ENCODE measurements at regions not wholly inside any gene's neighbourhood (a gene's known extent, or its start where the extent isn't known, plus 50 kb on each side); places are given as distances from the start of the nearest gene placed in this dataset.

DNA sequence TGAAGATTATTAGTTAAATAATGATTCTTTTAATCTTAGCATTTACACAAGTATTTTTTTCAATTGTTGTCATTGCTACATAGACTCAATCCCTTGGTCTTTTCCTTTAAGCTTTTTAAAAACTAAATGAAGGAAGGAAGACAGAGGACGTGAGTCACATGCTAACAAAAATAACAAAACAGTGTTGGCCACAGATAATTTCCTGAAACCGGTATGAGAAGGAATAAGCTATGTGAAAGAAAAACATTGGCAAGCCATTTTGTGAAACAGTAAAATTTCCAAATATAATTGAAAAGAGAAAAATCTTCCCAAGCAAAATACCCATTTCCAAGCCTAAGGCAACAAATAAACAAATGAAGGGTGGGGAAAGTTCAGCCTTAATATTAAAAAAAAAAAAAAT, 223.0 kb downstream of the AHR start:
- DNase-seq (ENCODE audit: low spot score): no peak

DNA sequence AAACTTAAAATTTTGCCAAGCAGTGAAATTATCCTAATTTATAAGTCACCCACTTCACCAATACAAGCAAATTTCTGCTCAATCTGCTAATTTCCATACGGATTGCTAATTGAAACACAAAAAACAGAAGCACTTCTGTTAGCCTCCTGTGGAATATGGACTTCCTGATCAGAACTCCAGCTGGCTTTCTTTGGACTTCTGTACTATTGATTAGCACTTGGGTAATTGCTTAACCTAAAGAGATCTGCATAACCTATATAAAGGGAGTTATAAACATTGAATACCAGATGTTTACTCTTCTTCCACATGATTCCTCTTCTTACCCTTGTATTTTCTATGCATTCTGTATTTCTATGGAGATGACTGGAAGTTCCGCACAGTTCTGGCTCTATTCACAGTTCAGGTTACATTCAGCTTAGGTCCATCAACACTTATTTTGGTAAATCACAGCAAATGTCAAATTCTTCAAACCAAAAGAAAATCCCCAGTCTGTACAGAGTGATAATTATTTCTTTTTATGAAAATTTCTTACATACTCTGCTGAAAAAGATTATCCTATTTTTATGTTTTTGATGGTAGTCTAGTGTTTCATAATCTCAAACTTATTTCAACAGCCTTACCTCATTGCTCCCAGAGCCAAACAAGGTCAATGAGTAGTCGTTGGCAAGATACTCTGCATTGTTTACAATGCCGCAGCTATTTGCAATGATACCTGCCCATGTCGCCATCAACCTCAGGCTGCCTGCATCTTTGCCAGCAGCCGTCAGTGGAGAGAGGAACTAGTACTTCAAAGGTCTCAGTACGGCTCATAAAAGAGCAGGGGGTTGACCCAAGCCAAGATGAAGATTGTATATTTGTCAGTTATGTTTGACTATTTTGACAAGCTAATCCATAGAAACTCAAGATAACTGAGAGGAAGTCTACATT, 225.6 kb downstream of the AHR start:
- no peak for DNase-seq (ENCODE audit: low spot score)

DNA sequence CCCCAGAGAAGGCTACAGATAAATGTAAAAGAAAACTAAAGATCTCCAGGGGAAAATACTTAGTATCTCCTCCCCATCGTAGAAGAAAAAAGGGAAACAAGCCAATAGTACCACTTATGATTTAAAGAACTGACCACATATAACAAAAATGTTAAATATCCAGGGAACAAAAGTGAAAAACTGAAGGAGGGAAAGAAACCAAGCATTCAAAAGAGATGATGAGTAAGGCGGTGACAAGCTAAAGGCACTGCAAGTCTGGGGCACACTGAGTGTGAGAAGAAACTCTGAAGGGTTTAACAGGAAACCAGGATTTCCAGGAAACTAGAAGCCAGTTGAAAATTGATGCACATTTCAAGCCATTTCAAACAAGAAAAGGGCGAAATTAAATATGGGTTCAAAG, 226.3 kb downstream of the AHR start:
- no peak for DNase-seq (ENCODE audit: low spot score)

DNA sequence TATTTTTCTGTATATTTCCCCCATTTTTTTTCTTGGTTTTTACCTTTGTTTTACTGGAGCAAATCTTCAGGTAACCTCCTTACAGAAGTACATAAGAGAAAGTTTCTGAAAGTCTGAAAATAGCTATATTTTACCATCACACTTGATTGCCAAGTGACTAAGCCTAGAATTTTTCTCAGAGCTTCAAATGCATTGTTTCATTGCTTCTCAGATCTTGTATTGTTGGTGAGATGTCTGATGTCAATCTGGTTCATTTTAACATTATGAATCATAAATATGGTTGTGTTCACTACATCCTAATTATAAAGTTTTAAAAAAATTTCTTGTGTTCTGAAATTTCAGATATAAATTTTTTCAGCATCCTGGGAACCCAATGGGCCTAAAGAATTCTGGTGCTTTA, 228.2 kb downstream of the AHR start:
- DNase-seq (ENCODE audit: low spot score): no peak

DNA sequence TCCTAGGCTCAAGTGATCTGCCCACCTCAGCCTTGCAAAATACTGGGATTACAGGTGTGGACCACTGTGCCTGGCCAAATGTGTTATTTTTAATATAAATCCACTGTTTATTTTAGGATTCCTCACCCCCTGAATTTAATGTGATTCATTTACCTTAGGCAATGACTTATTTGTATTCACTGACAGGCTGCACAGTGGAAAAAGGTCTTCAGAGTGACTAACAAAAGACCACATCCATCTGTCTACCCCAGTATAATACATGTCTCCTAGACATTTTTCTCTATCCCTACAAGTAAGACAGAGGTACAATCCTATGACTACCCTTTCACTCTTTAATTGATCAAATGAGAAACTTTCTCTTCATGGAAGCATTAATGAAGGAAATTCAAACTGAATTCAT, 230.2 kb downstream of the AHR start:
- DNase-seq (ENCODE audit: low spot score): no peak

DNA sequence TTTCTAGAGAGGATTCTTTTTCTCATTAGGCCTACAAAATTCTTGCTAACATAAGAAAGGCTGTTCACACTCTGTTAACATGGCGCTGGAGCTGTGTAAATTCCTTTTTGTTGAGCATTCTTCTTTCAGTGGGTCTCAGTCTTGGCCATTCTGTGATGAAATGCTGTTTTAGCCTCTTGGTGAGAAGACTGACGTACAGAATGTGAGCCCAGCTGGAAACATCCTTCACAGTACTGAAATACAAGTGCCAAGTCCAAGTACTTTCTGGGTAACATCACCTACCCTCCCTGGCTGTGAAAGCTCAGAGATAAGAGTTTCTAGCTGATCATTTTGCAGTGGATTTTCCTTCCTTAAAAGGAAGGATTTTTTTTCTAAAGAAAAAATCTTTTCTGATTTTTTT, 231.8 kb downstream of the AHR start:
- DNase-seq (ENCODE audit: low spot score): no peak

DNA sequence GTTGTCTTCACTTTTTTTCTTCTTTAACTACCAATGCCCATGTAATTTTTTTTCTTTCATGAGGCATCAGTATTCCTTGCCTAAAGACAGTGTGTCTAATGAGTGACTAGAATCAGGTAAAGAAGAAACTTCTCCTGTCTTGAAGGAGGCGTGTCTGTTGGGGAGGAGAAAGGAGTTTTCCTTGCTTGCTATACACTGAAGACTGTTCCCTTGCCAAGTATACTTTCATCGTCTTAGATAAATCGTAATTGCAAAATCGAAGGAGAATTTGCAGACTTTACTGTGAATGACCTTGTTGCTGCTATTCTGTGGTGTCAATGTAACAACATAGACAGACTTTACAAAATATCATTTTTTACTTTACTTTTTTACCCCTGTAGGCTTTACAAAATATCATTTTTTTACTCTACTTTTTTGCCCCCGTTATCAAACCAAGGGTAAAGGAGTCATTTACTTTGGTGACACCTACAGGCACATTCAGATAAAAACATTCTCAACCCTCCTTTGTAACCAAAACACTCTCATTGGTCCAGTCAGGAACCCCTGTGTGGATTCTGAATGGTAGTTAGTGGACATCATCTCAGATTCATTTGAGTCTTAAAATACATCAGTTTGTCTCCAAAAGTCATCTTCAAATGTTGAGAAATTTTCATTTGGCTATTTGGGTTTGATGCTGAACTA, 232.4 kb downstream of the AHR start:
- peak; percentile 12 for DNase-seq (ENCODE audit: low spot score)

DNA sequence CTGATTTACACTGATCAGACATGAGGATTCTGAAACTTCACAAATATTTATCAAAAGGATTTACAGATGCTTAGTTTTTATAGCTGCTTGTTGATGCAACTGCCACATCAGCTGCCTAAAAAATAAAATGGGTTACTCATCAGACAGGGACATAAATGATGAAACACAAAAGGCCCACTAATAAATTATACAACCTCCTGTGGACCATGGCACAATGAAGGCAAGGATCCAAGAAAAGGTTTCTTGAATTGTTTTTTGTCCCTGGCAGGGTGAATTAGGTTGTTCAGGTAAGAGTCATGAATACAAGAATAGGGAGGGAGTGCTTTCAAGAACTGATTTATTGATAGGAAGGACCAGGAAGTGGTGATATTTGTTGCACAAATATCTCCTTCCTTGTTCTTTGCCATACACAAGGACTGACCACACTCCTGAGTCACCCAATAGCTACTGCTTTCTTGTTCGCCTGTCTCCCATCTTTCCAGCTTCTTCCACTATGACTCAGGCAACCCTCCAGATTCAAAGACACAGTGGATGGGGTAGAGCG, 234.5 kb downstream of the AHR start:
- no peak for DNase-seq (ENCODE audit: low spot score)

DNA sequence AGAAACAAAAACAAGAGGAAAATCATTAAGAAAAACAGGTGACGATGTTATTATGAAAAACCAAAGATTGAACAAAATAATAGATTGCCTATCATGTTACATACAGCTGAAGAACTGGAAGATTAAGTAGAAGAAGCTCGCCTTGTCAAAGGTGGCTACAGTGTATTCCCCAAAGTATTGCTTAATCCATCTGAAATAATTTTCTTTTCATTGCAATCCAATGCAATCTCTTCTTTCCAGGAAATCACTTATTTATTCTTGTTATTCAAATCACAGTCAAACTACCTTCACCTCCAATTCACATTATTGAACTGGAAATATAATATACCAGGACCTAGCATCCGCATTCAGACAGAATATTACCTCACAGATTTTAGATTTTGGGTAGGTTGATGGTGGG, 235.9 kb downstream of the AHR start:
- no peak for DNase-seq (ENCODE audit: low spot score)

DNA sequence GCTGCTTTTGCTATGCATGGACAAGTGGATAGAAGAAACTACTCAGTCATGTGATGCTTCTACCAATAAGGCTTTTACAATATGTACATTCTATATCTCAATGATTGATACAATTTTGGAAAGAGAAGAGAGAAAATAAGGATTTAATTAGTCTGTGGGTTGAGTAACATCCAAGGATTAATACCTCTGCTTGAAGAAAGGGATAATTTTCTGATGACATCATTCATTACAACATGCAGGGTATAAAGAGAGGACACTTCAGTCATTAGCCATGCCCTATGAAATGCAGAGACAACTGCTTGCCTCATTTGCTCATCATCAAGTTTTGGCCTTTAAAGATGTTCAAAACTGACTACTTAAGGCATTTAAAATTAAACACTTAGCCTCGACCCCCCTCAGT, 237.3 kb downstream of the AHR start:
- no peak for DNase-seq (ENCODE audit: low spot score)

DNA sequence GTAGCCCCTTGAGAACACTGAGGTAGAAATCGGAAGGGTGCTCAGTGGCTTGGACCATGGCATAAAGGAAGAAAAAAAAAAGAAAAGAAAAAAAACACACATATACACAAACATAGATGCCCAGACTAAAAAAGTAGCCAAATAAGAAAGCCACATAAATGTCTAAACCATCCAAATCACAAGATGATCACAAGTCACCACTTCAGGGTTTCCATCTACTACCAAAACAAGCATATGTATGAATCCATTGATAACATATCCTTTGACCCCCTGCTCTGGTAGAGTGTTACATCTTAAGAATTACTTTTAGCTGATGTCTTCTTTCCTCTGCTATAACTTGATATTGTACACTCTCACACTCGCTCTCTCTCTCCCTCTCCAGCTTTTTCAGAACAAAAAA, 245.9 kb downstream of the AHR start:
- no peak for DNase-seq (ENCODE audit: low spot score)

DNA sequence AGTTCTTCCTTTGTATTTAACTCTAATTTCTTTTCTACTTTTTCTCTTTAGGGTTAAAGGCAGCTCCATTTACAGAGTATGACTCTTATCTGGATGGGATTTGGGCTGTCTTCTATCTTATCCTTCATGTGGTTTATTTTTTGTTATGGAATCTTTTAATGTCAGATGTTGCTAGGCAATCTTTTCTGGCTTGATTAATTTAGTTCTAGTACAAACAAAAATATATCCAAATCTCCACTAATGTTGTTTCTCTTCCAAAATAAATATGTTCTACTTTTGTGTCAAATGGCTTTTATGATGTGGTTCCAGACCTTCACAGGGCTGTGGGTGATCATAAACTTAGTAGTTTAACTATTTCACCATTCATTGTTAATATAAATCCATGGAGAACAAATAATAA, 246.9 kb downstream of the AHR start:
- no peak for DNase-seq (ENCODE audit: low spot score)

DNA sequence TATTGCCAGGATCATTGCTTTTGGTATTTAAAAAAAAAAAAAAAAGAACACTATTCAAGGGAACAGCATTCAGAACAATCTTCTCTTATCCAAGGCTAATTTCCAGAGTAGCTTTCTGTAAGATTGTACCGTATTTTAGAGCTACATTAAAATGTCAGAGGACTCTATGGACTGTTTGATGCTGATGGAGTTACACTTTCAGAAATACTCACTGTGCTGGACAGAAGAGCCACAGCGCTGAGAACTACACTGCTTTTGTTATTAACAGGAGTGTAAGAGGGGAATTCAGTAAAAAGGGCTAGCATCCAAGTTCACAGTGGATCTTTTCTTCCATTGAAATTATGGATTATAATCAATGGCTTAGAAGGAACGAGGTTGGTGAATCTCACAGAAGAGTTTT, 247.7 kb downstream of the AHR start:
- DNase-seq (ENCODE audit: low spot score): no peak

DNA sequence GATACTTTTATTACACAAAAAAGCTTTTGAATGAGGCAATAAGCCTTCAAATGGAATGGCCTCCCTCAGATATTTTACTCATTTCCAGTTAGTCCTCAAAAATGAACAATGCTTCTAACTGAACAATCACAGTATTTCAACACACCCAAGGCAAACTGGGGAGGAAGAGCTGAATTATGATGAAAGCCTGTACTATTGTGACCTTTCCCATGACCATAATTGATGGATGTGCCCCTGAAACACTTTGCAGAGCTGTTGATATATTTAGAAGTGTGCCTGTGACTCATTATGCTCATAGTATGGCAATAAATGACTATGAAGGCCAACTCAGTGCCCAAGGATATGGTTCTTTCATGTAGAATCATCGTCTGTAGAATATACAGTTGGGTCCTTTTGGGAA, 248.1 kb downstream of the AHR start:
- DNase-seq (ENCODE audit: low spot score): no peak

DNA sequence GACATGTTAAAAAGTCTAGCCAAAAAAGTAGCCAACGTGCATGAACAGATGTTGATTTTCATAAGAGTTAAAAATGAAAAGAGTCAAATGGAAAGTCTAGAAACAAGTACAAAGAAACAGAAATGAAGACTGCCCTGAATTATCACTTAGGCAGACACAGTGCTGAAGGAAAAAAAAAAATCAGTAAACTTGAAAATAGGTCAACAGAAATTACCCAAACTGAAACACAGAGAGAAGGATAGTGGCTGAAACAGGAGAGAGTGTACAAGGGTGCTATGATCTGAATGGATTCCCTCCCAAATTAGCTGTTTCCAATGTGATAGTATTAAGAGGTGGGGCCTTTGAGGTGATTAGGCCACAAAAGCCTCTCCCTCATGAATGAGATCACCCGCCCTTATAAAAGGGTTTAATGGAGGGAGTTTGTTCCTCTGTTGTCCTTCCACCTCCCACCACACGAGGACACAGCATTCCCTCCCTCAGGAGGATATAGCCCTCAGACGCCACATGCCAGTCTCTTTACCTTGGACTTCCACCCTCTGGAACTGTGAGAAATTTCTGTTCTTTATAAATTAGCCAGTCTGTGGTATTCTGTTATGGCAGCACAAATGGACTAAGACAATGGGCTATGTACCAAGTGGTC, 249.7 kb downstream of the AHR start:
- DNase-seq (ENCODE audit: low spot score): no peak

DNA sequence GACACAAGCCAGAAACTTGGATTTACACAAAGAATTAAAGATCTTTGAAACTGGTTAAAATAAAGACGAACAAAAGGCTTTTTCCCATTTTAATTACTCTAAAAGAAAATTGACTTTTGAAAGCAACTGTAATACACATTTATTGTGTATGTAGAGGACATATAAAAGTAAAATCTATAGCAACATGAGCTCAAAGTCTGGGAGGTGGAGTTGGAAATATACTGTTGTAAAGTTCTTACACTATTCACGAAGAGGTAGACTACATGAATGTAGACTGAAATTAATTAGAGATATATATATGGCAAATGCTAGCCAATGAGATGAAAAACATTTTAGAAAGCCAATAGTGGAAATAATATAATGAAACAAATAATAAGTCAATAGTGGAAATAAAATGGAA, 251.0 kb downstream of the AHR start:
- no peak for DNase-seq (ENCODE audit: low spot score)

DNA sequence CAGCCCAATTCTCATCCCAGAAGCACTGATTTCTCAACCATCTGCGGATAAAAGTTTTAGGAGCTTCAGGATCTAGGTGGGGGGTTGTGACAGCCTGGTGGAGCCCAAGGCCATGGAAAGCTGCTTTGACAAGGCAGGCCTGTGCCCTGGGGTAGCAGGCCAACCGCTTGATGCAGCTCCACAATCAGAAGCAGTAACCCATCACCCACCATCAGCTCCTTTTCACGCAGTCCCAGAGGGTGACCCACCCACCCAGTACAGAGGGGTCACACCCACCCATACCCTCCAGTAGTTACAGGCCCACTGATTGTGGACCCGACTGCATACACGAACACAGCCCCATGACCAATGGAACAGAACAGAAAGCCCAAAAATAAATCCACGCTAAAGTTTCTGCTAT, 253.9 kb downstream of the AHR start:
- DNase-seq (ENCODE audit: low spot score): no peak

DNA sequence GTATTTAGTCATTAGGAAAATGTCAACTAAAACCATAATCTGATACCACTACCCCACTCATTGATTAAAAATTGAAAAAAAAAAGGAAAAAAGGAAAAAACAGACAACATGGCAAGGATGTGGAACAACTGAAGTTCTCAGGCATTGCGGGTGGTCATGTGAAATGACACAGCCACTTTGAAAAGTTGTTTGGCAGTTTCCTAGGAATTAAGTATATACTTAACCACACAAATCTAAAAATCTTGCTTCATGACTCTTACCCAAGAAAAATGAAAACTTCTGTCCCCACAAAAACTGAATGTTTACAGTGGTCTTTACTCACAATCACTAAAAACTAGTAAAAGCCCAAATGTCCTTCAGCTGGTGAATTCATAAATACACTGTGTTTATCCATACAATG, 254.5 kb downstream of the AHR start:
- no peak for DNase-seq (ENCODE audit: low spot score)

DNA sequence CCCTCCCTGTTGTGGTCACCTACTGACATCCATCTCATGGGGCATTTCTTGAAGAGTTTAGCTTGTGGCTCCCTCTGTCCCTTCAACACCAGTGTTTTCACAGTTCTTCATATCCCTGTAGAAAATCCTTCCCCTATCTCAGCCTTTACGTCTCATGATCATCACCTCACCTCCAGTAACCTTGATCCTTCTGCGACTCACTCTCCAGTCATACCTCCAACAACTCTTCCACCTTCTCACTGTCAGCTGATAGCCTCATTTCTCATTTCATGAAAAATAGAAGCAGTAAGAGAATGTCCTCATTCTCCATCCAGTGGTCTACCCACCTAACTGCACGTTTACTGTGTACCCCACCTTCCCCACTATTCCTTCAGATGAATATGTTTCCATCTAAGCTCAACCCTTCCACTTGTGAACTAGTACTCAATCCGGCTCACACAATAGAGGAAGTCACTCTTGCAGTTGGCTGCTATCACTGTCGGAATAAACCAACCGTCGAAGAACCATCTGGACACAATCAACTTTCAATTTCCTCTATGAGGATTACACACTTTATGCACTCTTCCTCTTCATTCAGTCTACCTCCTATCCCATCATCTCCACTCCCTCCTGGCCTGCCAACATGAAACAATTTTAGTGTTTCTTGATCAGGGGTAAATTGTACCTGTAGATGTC, 256.0 kb downstream of the AHR start:
- DNase-seq (ENCODE audit: low spot score): no peak

DNA sequence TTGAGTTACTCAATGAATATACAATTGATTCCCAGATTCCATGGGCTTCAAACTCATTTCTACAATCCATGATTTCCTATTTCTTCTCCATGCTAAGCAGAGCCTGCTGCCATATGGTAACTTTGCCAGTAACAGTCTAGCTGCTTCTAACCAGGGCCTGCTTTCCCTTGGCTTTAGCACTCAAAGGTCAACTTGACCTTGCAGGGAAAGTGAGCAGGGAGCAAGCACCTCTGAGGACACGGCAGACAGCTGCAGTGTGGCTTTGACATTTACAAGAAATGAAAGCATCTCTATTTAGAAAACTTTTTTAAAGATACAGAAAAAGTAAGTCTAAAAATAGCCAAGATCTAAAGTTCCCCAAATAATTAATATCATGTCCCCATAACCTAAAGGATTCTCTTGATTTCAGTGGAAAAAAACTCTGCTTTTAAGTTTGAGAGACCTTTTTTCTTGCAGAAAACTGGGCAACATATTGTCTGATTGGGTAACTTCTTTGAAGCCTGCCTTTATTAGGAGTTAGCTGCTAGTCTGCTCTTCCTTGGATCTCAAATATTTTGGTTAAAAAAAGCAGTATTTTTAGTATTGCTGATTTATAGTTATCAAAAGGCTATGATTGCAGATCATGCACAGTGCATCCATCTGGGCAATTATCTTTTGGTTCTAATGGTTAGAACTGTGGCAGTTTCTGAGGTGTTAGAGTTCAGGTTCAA, 257.9 kb downstream of the AHR start:
- DNase-seq (ENCODE audit: low spot score): no peak

DNA sequence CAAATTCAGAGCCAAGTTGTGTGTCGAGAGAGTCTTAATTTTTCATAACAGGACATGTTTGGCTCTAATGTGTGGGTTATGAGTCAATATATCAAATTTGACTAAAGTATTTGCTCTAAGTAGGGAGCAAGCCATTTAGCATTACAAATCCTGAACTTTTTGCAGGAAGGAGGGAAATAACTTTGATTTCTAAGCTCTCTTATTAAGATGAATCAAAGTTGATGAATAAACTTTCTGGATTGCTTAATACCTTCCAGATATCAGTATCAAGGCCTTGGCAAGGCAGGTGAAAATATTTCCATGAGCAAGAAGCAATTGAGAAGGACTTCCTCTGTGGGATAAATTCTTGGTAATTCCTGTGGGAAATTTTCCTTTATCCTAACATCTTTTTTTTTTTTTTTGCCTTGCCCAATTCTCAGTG, 258.8 kb downstream of the AHR start:
- DNase-seq (ENCODE audit: low spot score): no peak

DNA sequence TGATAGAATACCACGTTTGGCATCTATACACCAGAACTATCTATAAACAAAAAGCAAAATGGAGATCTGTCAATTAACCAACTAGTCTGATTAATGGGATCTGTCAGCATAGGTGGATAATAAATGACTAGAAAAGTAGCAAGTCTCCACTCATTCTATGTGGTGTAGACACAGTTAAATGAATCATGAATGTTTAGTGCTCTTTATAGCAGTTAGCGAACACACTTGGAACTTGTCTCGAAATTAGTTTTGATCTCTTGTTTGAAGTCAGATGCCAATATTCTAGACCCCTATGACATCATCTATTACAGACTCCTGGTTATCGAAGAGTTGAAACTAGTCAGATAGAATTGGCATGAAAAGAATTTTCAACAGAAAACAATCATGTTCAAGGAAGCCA, 259.7 kb downstream of the AHR start:
- no peak for DNase-seq (ENCODE audit: low spot score)
